Right ventricle myocardium superior (tissue), 1 donor: ENCODE measurements at regions not wholly inside any gene's neighbourhood (a gene's known extent, or its start where the extent isn't known, plus 50 kb on each side); places are given as distances from the start of the nearest gene placed in this dataset.
A peak's percentile ranks its signal among the peaks of the same experiment; 100 is the strongest.

Experiments
- ATAC-seq: fragments of 200-7000 bp; cut with Tn5 transposase; one replicate; pipeline ENCODE4 v1.9.1; 2020; ENCODE audit warnings: mild to moderate bottlenecking; ENCODE audit not compliant: poor library complexity
- DNase-seq: peaks from one replicate; pipeline ENCODE4 v3.0.0-alpha.2; 2020
- intact Hi-C: fragments of 100-400 bp; cut with DNase I; formaldehyde crosslinking; loops from one replicate; pipeline ENCODE4 v1.11.2; 2022
- donor health status: DM: no; HTN: yes; CAD: no; lungs with severe emphysema.

DNA sequence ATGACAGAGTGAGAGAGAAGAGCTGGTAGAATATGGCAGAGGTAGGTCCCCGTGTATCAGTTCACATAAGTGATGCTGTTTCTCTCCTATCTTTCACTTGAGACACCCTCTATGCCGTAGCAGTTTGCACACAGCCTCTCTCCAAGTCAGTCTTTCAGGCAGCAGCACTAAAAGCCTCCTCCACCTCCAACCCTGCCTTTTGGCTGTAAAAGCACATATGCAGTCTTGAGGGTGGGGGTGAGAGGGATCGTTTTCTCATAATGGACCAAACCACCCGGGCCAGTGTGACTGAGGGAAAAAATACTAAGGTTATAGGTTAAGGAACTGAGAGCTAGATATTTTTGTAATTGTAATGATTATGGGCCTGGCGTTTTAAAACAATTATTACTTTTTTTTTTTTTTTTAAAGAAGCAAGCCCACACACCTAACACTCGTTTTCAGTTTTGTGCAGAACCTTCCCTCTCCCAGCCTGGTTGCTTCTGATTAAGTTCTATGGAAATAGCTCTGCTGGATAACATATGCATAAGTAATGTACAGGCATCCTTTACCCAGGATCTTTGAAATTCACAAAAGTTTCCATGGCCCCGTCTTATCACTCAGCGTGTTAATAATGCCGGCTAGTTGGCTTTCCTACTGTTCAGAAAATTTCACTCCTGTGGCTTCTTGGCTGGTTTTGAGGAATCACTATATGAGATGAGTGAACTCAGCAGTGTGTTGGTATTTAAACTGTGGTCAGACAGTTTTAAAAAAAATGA, 112.2 kb upstream of the MEIS1 start:
- DNase-seq (no peak), ATAC-seq (no peak)
- intact Hi-C loops = no loop called here

DNA sequence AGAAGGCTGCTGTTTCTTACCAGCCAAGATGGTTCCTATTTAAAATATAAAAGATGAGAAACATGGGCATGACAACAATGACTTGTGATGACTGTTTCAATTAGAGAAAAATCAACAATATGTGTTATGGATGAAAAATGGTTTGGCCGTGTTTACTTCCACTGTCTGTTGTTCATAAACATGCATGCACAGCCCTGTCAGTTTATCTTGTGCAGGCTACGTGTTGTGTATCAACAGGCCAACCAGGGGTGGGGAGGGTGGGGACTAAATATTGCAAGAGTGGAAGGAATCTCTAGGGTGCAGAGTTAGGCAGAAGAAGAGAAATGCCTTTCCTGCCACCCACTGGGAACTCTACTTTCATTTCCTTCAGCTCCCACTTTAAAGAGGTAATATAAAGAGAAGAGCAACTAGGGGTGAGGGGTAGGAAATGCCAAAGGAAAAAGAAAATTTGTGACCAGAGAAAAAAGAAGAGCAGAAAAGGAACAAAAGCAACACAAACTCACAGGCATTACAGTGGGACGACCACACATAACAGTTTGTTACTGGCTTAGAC, 116.8 kb upstream of the MEIS1 start:
- DNase-seq (no peak), ATAC-seq (no peak)
- intact Hi-C loops = no loop called here

DNA sequence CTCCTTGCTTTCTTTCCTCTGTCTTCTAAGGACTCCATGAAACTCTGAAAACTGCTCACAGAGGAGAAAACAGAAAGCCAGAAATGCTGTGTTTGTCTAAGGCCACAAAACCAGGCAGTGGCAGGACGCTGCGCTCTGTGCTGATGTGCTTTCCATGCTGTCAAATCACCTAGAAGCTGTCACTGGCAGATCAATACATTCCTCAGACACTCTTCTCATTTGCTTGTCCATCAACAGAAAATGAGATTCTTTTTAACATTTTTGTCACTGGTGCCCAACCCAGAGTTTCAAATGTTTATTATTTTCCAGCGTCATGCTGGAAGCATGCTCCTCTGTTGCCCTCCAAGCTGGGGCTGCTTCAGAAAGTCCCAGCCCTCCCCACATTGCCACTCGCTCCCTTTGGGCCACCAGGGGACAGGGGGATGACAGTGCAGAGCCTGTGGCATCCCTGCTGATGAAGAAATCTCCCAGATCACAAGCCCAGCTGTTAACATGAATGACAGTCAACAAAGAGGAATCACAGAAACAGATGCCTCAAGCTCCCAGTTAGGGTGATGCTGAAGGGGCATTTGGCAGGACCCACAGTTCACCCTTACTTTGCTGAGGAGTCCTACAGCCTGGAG, 117.5 kb upstream of the MEIS1 start:
- ATAC-seq (no peak), DNase-seq (no peak)
- intact Hi-C loops = no loop called here

DNA sequence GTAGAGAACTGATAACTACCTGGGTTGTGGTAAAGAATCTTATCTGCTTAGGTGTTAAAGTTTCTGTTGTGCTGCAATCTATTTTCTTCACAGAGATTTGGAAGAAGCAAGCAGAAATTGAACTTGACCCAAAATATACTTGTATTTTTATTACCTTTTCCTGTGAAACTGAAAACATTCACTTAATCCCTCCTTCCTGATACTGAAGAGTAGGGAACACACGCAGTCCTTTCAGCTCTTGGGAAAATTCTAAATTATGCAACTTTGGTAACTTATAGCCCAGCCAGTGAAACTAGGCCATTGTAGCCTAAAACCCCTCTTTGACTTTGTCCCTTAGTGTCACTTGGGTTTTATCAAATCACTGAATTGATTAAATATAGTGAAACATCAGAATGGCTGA, 128.4 kb upstream of the MEIS1 start:
- ATAC-seq (no peak), DNase-seq (no peak)
- intact Hi-C loops = no loop called here

DNA sequence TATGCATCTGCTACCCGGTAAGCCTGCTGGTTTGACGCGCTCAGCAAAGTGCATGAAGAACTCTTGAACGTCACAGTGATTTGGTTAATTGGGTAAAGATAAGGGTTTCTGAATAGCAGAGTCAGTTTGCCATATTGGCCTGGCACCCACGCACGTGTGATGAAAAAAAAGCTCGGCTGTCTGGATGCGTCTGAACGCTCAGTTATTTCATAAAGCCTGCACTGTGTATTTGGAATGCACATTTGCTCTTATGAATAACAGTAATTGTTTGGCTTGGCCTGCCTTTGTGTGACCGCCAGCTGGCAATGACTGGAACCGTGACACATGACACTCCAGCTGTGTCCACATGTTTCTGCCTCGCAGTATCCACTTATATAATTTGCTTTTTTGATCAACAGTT, 129.2 kb upstream of the MEIS1 start:
- peak; percentile 79 for ATAC-seq
- DNase-seq = peak; percentile 79
- intact Hi-C loops = no loop called here

DNA sequence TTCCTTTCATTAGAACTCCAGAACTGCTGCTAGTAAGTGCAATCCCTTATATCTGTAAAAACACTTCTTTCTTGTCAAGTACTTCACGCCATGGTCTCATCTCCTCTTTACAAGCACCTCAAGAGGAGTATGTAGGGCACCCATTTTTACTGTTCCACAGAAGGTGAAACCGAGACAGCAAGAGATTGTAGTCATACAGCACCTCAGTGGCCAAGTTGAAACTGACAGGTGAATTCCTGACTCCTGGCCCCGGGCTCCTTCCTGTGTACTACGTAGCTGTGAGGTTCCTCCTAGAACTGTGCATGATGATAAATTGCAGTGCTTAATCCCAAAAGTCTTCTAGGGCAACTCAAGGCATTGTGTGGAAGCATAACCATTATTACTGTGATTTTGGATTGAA, 131.5 kb upstream of the MEIS1 start:
- DNase-seq (no peak), ATAC-seq (no peak)
- intact Hi-C loops = no loop called here

DNA sequence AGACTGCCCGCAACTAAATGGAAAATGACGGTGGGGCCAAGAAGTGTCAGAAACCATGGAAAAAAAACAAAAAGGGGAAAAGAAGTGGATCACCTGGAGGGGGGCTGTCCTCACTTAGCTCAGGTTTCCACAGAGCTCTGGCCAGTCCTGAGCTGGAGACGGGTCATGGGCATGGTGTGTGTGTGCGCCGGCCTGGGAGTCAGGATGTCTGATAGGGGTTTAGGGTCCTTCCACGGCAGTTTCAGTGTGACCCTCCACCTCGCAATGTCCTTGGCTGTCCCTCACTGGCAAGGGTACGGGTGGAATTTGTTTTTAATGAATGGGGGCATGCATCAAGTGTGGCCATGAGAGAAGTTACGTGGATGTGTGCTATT, 133.2 kb upstream of the MEIS1 start:
- ATAC-seq = no peak
- no peak for DNase-seq
- intact Hi-C loops = no loop called here

DNA sequence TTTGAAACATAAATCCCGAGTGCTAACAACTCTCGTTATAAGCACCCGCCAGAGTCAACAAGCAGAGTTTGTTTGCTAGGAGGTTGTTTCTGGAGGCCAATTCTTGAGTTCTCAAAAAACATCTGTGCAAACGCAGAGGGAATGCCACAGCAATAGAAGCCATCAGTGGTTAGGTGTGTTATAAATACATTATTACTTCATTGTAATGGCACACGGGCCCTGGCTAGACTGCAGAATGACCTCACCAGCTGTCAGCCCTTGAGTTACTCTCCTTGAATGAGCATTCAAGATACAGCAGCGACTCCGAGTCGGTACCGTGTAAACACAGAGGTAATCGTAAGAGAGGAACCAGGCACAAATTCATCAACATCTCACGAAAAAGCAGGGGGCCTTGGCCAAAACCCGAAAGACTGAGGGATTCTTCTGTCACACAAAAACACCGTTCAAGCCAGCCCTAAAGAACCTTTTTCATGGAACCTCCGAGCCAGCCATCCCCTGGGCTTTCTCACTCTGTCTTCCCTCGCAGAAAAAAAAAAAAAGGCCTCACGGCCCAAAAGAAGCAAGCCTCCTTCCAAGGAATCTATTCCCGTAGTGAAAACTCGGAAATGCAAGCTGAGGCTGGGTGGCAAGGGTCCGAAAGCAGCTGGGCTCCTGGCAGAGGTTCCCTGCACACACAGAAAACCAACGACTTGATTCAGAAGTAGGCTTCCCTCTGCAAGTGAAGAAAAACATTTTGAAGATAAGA, 133.7 kb upstream of the MEIS1 start:
- ATAC-seq (peak; percentile 85), DNase-seq (peak; percentile 70)
- intact Hi-C loops = no loop called here

DNA sequence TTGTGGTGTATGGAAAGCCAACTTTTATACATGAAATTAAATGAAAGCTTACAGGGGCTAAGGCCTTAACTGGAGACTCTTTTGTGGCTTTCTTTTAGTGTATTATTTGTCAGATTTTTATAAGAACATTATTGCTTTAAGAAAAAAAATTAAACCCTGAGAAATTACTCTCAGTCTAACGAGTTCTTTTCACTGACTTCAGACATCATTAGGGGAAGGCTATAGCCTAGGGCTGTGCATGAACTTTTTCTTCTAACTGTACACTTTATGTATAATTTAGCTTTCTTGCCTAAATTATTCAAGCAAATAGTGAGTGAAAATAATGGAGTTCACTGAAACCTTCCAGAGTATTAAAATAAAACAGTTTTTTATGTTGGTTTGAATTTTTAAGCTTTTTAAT, 151.1 kb upstream of the MEIS1 start:
- ATAC-seq = no peak
- intact Hi-C loops = no loop called here

DNA sequence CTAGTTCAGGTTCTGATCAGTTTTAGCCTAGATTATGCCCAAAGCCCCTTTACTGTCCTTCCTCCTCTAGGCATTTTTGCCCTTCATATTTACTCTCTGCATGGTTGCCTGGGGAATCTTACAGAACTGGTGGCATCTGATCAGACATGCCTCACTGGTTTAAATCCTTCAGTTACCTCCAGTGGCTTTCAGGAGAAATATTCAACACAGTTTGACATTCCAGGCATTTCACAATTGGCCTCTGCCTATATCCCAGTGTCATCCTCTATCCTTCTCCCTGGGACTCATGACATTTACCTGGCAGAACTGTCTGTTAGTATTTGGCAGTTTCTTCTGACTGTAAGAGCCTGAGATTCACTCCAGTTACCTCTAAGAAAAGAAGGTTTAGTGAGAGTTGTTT, 152.9 kb upstream of the MEIS1 start:
- ATAC-seq (no peak), DNase-seq (no peak)
- intact Hi-C loops = no loop called here

More for the DNA sequence above, 151.1 kb upstream of the MEIS1 start:
- DNase-seq = no peak

DNA sequence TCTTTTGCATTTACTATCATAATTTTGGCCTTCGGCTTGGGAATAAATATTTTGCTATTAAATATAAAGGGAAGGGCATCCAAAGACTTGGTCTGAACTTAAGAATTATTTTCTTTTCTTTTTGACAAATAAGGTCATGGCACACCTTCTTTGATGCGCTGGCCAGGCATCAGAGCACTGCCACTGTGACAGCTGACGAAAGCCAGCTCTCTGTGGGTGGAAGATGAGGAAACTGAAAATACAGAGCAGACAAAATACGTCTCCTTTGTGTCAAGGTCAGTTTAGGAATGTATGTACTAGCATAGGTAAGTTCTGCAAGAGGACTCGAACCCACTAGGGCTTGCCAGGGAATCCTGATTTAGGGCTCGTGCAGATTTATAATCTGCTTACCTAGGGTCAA, 155.9 kb upstream of the MEIS1 start:
- ATAC-seq = no peak
- intact Hi-C loops = no loop called here
- no peak for DNase-seq

DNA sequence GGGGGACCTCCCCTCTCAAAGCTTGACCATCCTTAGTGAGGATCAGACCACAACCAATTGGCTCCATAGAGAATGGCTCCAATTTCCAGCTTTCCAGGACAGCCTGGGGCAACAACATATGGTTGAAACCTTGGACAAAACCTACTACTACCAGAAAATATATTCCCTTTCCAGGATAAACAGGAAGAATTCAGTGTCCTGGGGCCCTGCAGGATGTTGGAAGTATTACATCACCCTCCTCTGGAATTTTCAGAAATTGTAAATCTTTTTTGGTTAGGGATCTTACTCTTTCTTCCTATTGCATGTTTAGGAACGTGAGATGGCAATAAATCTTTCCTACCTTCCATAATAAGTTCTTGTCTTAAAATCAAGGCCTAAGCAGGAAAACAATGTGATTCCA, 158.9 kb upstream of the MEIS1 start:
- DNase-seq = no peak
- ATAC-seq = no peak
- intact Hi-C loops = no loop called here

DNA sequence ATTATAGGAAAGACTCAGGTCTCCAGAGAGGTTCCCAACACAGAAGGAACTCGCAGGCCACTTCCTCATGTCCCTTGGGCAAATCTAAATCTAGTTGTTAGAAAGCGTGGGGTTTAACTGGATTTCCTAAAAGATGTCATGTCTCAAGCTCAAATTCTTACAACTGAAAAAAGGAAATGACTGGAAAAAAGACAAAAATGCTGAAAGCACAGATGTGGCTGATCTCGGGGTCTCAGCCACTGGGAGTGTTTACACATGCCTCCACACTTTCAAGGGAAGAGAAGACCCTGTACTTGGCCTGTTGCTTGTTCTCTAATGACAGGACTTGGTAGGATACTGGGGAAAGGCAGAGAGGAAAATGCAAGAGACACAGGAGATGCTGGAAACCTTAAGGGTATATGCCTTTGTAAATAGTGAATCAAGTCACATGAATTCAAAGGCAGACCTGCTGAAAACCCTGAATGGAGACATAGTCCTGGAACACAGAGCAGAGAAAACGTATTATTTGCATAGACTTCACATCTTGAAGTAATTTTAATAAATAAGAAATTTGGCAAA, 160.9 kb upstream of the MEIS1 start:
- no peak for DNase-seq
- intact Hi-C loops = no loop called here
- no peak for ATAC-seq

DNA sequence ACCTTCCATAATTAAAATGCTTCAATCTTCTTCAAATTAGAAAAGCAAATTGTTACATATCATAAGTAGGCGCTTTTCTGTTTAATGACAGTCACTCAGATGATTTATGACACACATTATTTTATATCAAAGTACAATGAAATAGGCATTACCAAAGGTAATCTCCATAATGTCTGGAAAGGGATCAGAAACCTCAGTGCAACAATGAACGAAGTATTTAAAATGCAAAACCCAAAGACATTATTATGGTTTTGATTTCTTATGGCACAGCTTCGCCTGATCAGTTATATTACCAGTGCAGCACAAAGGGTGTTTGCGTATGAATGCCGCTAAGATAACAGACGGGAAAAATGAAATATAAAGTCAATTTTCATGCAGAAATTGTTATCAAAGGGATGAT, 162.2 kb upstream of the MEIS1 start:
- intact Hi-C loops = no loop called here
- DNase-seq (no peak), ATAC-seq (no peak)

DNA sequence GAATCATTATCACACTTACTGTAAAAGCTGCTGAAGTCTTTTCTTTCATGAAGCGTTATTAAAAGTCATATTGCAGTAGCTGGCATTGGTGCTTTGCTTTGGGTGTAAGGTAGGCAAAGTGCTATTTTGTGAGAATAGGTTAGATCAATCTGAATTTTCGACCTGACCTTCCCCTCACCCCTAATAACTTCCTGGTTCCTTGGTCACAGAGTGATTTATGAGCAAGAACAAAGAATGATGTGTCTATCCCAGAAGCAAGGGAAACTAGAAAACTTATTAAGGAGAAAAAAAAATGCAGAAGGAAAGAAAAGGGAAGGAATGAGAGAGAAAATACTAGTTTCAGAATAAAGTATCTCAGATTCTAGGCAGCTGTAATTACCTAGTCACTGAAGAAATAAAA, 163.1 kb upstream of the MEIS1 start:
- DNase-seq = no peak
- intact Hi-C loops = no loop called here
- no peak for ATAC-seq

DNA sequence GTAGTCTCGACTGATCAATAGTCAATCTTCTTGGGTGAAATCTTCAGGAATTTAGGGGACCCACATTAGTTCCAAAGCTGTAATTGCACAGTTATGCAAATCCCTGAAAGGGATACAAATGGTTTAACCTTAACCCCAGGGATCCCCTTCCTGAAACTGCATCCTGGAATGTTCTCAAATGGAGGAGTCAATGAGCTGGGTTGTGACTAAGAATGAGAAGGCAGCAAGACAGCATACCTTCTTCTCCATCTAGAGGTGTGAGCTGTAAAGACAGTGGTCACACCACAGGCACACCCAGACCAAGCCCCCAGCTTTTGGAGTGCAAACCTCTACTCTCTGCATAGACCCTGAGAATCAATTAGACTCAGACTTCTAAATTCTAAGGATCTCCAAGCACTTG, 164.7 kb upstream of the MEIS1 start:
- DNase-seq (no peak), ATAC-seq (no peak)
- intact Hi-C loops = no loop called here

DNA sequence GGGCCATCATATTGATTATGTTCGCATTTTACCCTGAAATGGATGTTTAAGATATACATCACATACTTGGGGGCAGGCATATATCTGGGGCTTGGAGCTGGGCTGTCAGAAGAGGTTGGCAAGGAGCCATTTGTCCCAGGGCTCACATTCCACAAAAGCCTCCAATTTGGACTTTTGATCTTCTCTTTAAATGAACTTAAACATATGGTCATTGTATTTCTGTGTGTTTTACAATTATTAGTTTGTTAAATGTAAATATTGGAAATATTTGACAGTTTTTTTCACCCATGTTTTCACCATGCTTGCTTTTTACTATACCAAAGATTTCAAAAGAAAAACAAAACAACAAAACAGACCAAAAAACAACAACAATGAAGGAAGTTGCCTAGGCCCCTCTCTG, 165.8 kb upstream of the MEIS1 start:
- DNase-seq (no peak), ATAC-seq (no peak)
- intact Hi-C loops = no loop called here

DNA sequence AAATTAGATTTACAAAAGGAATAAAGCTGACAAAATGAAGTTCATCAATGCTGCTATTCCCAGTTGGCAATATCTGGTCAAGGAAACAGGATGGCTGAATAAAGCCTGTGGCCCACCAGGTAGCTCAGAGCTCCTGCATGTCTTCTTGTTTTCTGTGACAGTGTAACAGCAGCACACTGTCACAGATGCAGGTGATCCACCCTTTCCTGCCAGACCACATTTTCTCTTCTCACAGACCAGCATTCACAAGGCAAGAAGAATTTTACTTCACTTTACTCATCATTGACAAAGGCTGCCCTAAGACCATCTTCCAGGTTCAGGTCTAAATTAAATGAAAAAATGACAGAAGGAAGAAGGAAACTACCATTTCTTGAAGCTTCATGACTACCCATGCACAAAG, 166.2 kb upstream of the MEIS1 start:
- no peak for DNase-seq
- ATAC-seq = no peak
- intact Hi-C loops = no loop called here

DNA sequence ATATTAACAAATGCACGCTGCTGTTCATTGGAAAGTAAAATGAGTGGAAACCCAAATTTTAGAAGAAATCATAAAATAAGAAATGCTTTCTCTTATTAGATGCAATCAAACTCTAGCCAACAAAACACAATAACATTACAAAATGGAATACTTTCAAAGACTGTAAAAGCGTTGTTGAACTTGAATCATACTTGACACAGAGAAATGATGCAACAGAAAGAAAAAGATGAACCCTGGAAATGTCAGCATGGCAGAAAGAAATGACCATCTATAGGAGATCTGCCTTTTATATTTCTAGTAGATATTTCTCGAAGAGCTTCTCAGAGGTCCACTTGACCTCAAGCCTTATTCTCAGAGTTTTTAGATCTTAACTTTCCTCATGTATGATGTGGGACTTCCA, 170.6 kb upstream of the MEIS1 start:
- no peak for ATAC-seq
- intact Hi-C loops = no loop called here

DNA sequence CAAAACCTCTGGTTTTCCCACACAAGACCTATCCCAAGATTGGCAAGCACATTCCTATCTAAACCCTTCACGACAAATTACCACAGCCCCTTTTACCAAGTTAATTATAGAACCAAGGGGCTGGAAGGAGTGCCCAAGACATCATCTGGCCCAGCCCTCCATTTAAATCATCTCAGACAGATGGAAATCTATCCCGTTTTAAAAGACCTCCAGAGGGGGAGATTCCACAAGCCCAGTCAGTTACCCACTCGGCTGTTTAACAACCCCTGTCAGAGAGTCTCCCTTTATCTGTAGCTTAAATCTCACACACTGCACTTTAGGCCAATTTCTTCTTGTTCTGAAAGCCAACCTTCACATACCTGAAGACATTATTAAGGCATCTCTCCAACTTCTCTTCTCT, 179.1 kb upstream of the MEIS1 start:
- intact Hi-C loops = no loop called here
- no peak for ATAC-seq
- DNase-seq = no peak

More for the DNA sequence above, 170.6 kb upstream of the MEIS1 start:
- DNase-seq = no peak
